ENCODE measurements at regions not wholly inside any gene's neighbourhood (a gene's known extent, or its start where the extent isn't known, plus 50 kb on each side); places are given as distances from the start of the nearest gene placed in this dataset.

- TF ChIP-seq CTCF (IDR thresholded peaks at IDR 0.05; ENCODE audit: insufficient read depth, low read length) (no peak), REST (IDR thresholded peaks at IDR 0.05; ENCODE audit: insufficient replicate concordance, low read depth) (no peak), POLR2AphosphoS5 (IDR thresholded peaks at IDR 0.05; ENCODE audit: low read depth) (no peak), GABPA (IDR thresholded peaks at IDR 0.05; ENCODE audit: low read depth) (no peak), SPI1 (IDR thresholded peaks at IDR 0.05; ENCODE audit: borderline replicate concordance, low read depth) (no peak)
Observed at GRCh38 chr10:118963341-118963740, 66.2 kb upstream of the NANOS1 start.
